H9 (cell line): ENCODE measurements at regions not wholly inside any gene's neighbourhood (a gene's known extent, or its start where the extent isn't known, plus 50 kb on each side); places are given as distances from the start of the nearest gene placed in this dataset.

Experiments used
- DNase-seq: peaks from one replicate; pipeline ENCODE4 v3.0.0-alpha.2; 2017
- H2AFZ ChIP-seq: one replicate; pipeline ENCODE4 v1.6.1; 2013; ENCODE audit warnings: mild to moderate bottlenecking, low read length, control low read depth, moderate library complexity
- H2AK5ac ChIP-seq: 2 replicates; pipeline ENCODE4 v1.6.1; 2013; ENCODE audit warnings: low read length, control low read depth, mixed read lengths; ENCODE audit not compliant: insufficient read length
- H2BK120ac ChIP-seq: one replicate; pipeline ENCODE4 v1.6.1; 2013; ENCODE audit warnings: low read depth, mild to moderate bottlenecking, low read length, control low read depth, inconsistent platforms; ENCODE audit not compliant: poor library complexity, severe bottlenecking
- H2BK12ac ChIP-seq: 2 replicates; pipeline ENCODE4 v1.6.1; 2013; ENCODE audit warnings: low read length, control low read depth, mixed read lengths, low read depth; ENCODE audit not compliant: insufficient read length
- H2BK15ac ChIP-seq: 2 replicates; pipeline ENCODE4 v1.6.1; 2013; ENCODE audit warnings: low read depth, low read length, control low read depth
- H2BK20ac ChIP-seq: one replicate; pipeline ENCODE4 v1.6.1; 2013; ENCODE audit warnings: low read depth, mild to moderate bottlenecking, low read length, control low read depth, inconsistent platforms; ENCODE audit not compliant: poor library complexity, severe bottlenecking
- H2BK5ac ChIP-seq: 2 replicates; pipeline ENCODE4 v1.6.1; 2013; ENCODE audit warnings: low read length, control low read depth, mixed read lengths; ENCODE audit not compliant: insufficient read length
- H3K14ac ChIP-seq: 2 replicates; pipeline ENCODE4 v1.6.1; 2013; ENCODE audit warnings: low read length, control low read depth; ENCODE audit not compliant: insufficient read depth
- H3K18ac ChIP-seq: 2 replicates; pipeline ENCODE4 v1.6.1; 2013; ENCODE audit warnings: low read depth, mild to moderate bottlenecking, mixed read lengths, low read length, control low read depth; ENCODE audit not compliant: insufficient read length
- H3K23ac ChIP-seq: 2 replicates; pipeline ENCODE4 v1.6.1; 2013; ENCODE audit warnings: low read length, control low read depth, mixed read lengths, low read depth; ENCODE audit not compliant: insufficient read length
- H3K23me2 ChIP-seq: 2 replicates; pipeline ENCODE4 v1.6.1; 2013; ENCODE audit warnings: low read depth, mild to moderate bottlenecking, mixed read lengths, low read length, control low read depth; ENCODE audit not compliant: insufficient read length, poor library complexity, severe bottlenecking
- H3K27ac ChIP-seq: 2 replicates; pipeline ENCODE4 v1.5.1; 2013; ENCODE audit warnings: low read length, control low read depth, mixed read lengths, low read depth; ENCODE audit not compliant: insufficient read length
- H3K27me3 ChIP-seq: 2 replicates; pipeline ENCODE4 v1.6.1; 2013; ENCODE audit warnings: low read length, control low read depth, inconsistent platforms; ENCODE audit not compliant: insufficient read depth
- H3K4ac ChIP-seq: 2 replicates; pipeline ENCODE4 v1.6.1; 2013; ENCODE audit warnings: low read depth, mild to moderate bottlenecking, control low read depth, inconsistent platforms, low read length, moderate library complexity
- H3K4me1 ChIP-seq: 2 replicates; pipeline ENCODE4 v1.6.1; 2013; ENCODE audit warnings: low read length, control low read depth, inconsistent platforms; ENCODE audit not compliant: insufficient read depth
- H3K4me2 ChIP-seq: 2 replicates; pipeline ENCODE4 v1.6.1; 2013; ENCODE audit warnings: low read length, control low read depth, mixed read lengths; ENCODE audit not compliant: insufficient read length, insufficient read depth
- H3K56ac ChIP-seq: 2 replicates; pipeline ENCODE4 v1.6.1; 2013; ENCODE audit warnings: low read depth, mild to moderate bottlenecking, mixed read lengths, low read length, control low read depth; ENCODE audit not compliant: insufficient read length
- H3K79me1 ChIP-seq: 2 replicates; pipeline ENCODE4 v1.6.1; 2013; ENCODE audit warnings: low read depth, mild to moderate bottlenecking, moderate library complexity, low read length, control low read depth, inconsistent platforms; ENCODE audit not compliant: insufficient read depth, poor library complexity, severe bottlenecking
- H3K79me2 ChIP-seq: 2 replicates; pipeline ENCODE4 v1.6.1; 2013; ENCODE audit warnings: low read length, control low read depth, inconsistent platforms; ENCODE audit not compliant: insufficient read depth
- H3K9ac ChIP-seq: 2 replicates; pipeline ENCODE4 v1.6.1; 2013; ENCODE audit warnings: low read length, control low read depth, mixed read lengths; ENCODE audit not compliant: insufficient read length; ENCODE audit errors: extremely low read depth
- H3K9me3 ChIP-seq: one replicate; pipeline ENCODE4 v1.6.1; 2013; ENCODE audit warnings: low read depth, low read length, inconsistent platforms; ENCODE audit not compliant: control insufficient read depth
- H3T11ph ChIP-seq: one replicate; pipeline ENCODE4 v1.6.1; 2013; ENCODE audit warnings: mild to moderate bottlenecking, low read length, control low read depth, inconsistent platforms
- H4K20me1 ChIP-seq: one replicate; pipeline ENCODE4 v1.6.1; 2013; ENCODE audit not compliant: control insufficient read depth, insufficient read length, insufficient read depth
- H4K5ac ChIP-seq: 2 replicates; pipeline ENCODE4 v1.6.1; 2013; ENCODE audit warnings: low read depth, mild to moderate bottlenecking, mixed read lengths, low read length, control low read depth; ENCODE audit not compliant: insufficient read length
- H4K8ac ChIP-seq: replicated peaks from 2 replicates; pipeline ENCODE4 v1.6.1; 2013; ENCODE audit warnings: low read length, control low read depth, mixed read lengths, low read depth; ENCODE audit not compliant: insufficient read length
- H4K91ac ChIP-seq: 2 replicates; pipeline ENCODE4 v1.6.1; 2013; ENCODE audit warnings: low read depth, mild to moderate bottlenecking, moderate library complexity, mixed read lengths, low read length, control low read depth; ENCODE audit not compliant: insufficient read length
- H3K27ac Mint-ChIP-seq, 3 experiments: 2 replicates in 2 of 3; 3 replicates in 1 of 3; pipeline ENCODE4 v1.8.0; 2020 to 2021; ENCODE audit warnings: mixed read lengths in 3 of 3, mild to moderate bottlenecking in 1 of 3, moderate library complexity in 1 of 3
- H3K27me3 Mint-ChIP-seq: 2 replicates; pipeline ENCODE4 v1.8.0; 2021; ENCODE audit warnings: low read depth, mild to moderate bottlenecking, moderate library complexity, mixed read lengths
- H3K36me3 Mint-ChIP-seq, 3 experiments: 2 replicates in 2 of 3; 3 replicates in 1 of 3; pipeline ENCODE4 v1.8.0; 2020 to 2021; ENCODE audit warnings: low read depth in 3 of 3, mixed read lengths in 3 of 3; ENCODE audit not compliant: insufficient read depth in 1 of 3
- H3K4me1 Mint-ChIP-seq, 2 experiments: 2 replicates each; pipeline ENCODE4 v1.8.0; 2020; ENCODE audit warnings: mixed read lengths in 2 of 2
- H3K4me3 Mint-ChIP-seq, 2 experiments: 2 replicates in 1 of 2; 3 replicates in 1 of 2; pipeline ENCODE4 v1.8.0; 2020 to 2021; ENCODE audit warnings: mild to moderate bottlenecking in 2 of 2, mixed read lengths in 2 of 2, moderate library complexity in 1 of 2
- H3K9me3 Mint-ChIP-seq, 2 experiments: 2 replicates in 1 of 2; 3 replicates in 1 of 2; pipeline ENCODE4 v1.8.0; 2020; ENCODE audit warnings: mild to moderate bottlenecking in 2 of 2, mixed read lengths in 2 of 2, moderate library complexity in 1 of 2
- CTCF ChIP-seq: fragments of 200-600 bp; sonication (generic); conservative IDR thresholded peaks from 3 replicates; pipeline ENCODE4 v1.8.0; 2021; ENCODE audit warnings: antibody characterized with exemption, mild to moderate bottlenecking
- WGBS: extraction: QIAGEN DNeasy Blood & Tissue Kit; methylation state at CpG from one replicate; pipeline ENCODE4 v1.1.7; 2013; ENCODE audit warnings: missing lambda C conversion rate, low lambda C conversion rate, mixed read lengths; ENCODE audit not compliant: insufficient read length; ENCODE audit errors: extremely low coverage; 5-methylcytosine and 5-hydroxymethylcytosine counted together

- H2BK120ac ChIP-seq = no peak overlapping the region
- H3K27me3 ChIP-seq = no peaks in the 10 kb centered on the region
- Mint-ChIP-seq H3K36me3 (peaks cover 0 to 10% (median 6%) of the 10 kb centered on the region in 3 experiments; a peak in 5 of 7 replicates), H3K27ac (no peak overlapping the region), H3K4me3 (no peak overlapping the region), H3K4me1 (no peaks in the 10 kb centered on the region), H3K27me3 (peaks cover 3% of the 10 kb centered on the region), H3K9me3 (peaks cover 20 to 23% of the 10 kb centered on the region in 2 experiments)
- H2BK20ac ChIP-seq = no peak overlapping the region
- no peak overlapping the region for H2AK5ac ChIP-seq
- no peak overlapping the region for H3K14ac ChIP-seq
- WGBS = no CpG with 5 or more reads among the region's 15 CpGs
- no peak overlapping the region for H3K4me2 ChIP-seq
- H3K23me2 ChIP-seq = no peaks in the 10 kb centered on the region
- H3K4ac ChIP-seq = no peak overlapping the region
- no peak for DNase-seq
- H3K9me3 ChIP-seq = peaks cover 6% of the 10 kb centered on the region
- no peak overlapping the region for H3T11ph ChIP-seq
- H4K20me1 ChIP-seq = no peaks in the 10 kb centered on the region
- TF ChIP-seq CTCF = no peak
- no peak overlapping the region for H2BK5ac ChIP-seq
- H3K18ac ChIP-seq = no peak overlapping the region
- H3K79me1 ChIP-seq = no peaks in the 10 kb centered on the region
- no peak overlapping the region for H3K23ac ChIP-seq
- H4K91ac ChIP-seq = no peak overlapping the region
- H2BK15ac ChIP-seq = no peak overlapping the region
- no peak overlapping the region for H3K9ac ChIP-seq
- no peak overlapping the region for H2BK12ac ChIP-seq
- no peak overlapping the region for H4K5ac ChIP-seq
- no peak overlapping the region for H2AFZ ChIP-seq
- H4K8ac ChIP-seq = no peak overlapping the region
- no peak overlapping the region for H3K27ac ChIP-seq
- H3K79me2 ChIP-seq = no peaks in the 10 kb centered on the region
- H3K4me1 ChIP-seq = no peaks in the 10 kb centered on the region
- no peak overlapping the region for H3K56ac ChIP-seq
Observed at GRCh38 chr2:2932189-2932588, 445.4 kb downstream of the EIPR1 start.
